GM12878 (cell line): ENCODE measurements at regions not wholly inside any gene's neighbourhood (a gene's known extent, or its start where the extent isn't known, plus 50 kb on each side); places are given as distances from the start of the nearest gene placed in this dataset.

Source experiments
- TF ChIP-seq, protein P1 (sequence below): IDR thresholded peaks from 2 replicates; pipeline ENCODE4 v1.6.1; 2012; ENCODE audit warnings: low read depth, low read length, improper control_type of control experiment
- TF ChIP-seq, protein P2 (sequence below): IDR thresholded peaks from 2 replicates; pipeline ENCODE4 v1.6.1; 2012; ENCODE audit warnings: mild to moderate bottlenecking, low read depth, low read length

DNA sequence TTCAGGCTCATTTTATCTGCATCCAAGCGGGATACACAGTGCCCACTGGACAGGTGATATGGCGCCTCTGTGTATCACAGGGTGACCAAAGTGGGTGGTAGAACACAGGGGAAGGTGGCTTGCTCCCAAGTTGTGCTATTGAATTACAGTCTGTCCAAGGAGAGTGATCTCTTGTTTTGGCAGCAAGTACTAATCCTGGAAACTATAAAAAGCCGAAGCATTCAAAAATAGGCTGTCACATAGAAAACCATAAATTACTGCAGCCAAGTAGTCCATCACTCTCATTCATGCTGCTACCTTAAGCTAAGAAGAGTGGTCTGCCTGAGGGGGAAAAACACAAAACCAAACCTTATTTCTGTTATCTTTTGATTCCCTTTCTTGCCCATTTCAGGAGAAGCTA, 237.1 kb upstream of the POU3F3 start:
- TF ChIP-seq, protein P1, sequence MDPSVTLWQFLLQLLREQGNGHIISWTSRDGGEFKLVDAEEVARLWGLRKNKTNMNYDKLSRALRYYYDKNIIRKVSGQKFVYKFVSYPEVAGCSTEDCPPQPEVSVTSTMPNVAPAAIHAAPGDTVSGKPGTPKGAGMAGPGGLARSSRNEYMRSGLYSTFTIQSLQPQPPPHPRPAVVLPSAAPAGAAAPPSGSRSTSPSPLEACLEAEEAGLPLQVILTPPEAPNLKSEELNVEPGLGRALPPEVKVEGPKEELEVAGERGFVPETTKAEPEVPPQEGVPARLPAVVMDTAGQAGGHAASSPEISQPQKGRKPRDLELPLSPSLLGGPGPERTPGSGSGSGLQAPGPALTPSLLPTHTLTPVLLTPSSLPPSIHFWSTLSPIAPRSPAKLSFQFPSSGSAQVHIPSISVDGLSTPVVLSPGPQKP, result no peak
- TF ChIP-seq, protein P2, sequence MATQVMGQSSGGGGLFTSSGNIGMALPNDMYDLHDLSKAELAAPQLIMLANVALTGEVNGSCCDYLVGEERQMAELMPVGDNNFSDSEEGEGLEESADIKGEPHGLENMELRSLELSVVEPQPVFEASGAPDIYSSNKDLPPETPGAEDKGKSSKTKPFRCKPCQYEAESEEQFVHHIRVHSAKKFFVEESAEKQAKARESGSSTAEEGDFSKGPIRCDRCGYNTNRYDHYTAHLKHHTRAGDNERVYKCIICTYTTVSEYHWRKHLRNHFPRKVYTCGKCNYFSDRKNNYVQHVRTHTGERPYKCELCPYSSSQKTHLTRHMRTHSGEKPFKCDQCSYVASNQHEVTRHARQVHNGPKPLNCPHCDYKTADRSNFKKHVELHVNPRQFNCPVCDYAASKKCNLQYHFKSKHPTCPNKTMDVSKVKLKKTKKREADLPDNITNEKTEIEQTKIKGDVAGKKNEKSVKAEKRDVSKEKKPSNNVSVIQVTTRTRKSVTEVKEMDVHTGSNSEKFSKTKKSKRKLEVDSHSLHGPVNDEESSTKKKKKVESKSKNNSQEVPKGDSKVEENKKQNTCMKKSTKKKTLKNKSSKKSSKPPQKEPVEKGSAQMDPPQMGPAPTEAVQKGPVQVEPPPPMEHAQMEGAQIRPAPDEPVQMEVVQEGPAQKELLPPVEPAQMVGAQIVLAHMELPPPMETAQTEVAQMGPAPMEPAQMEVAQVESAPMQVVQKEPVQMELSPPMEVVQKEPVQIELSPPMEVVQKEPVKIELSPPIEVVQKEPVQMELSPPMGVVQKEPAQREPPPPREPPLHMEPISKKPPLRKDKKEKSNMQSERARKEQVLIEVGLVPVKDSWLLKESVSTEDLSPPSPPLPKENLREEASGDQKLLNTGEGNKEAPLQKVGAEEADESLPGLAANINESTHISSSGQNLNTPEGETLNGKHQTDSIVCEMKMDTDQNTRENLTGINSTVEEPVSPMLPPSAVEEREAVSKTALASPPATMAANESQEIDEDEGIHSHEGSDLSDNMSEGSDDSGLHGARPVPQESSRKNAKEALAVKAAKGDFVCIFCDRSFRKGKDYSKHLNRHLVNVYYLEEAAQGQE, result no peak
